Osteocyte (in vitro differentiated cells): ENCODE measurements at regions not wholly inside any gene's neighbourhood (a gene's known extent, or its start where the extent isn't known, plus 50 kb on each side); places are given as distances from the start of the nearest gene placed in this dataset.

Experiments used
- DNase-seq: peaks from one replicate; pipeline ENCODE4 v3.0.0; 2021; ENCODE audit warnings: mixed read lengths; ENCODE audit not compliant: unreplicated experiment; ENCODE audit errors: extremely low spot score
- H3K27ac Mint-ChIP-seq: one replicate; pipeline ENCODE4 v1.8.0; 2021; ENCODE audit warnings: mild to moderate bottlenecking, mixed read lengths; ENCODE audit not compliant: unreplicated experiment
- H3K27me3 Mint-ChIP-seq: one replicate; pipeline ENCODE4 v1.8.0; 2021; ENCODE audit warnings: mixed read lengths; ENCODE audit not compliant: unreplicated experiment
- H3K36me3 Mint-ChIP-seq: one replicate; pipeline ENCODE4 v1.8.0; 2021; ENCODE audit warnings: mixed read lengths; ENCODE audit not compliant: unreplicated experiment
- H3K4me1 Mint-ChIP-seq: one replicate; pipeline ENCODE4 v1.8.0; 2021; ENCODE audit warnings: mixed read lengths; ENCODE audit not compliant: unreplicated experiment
- H3K4me3 Mint-ChIP-seq: one replicate; pipeline ENCODE4 v1.8.0; 2021; ENCODE audit warnings: mild to moderate bottlenecking, moderate library complexity, mixed read lengths; ENCODE audit not compliant: unreplicated experiment
- H3K9me3 Mint-ChIP-seq: one replicate; pipeline ENCODE4 v1.8.0; 2021; ENCODE audit warnings: mixed read lengths; ENCODE audit not compliant: unreplicated experiment
- TF ChIP-seq, protein P1 (sequence below): fragments of 200-600 bp; sonication (generic); IDR thresholded peaks from 2 replicates; pipeline ENCODE4 v1.5.0; 2021; ENCODE audit warnings: antibody characterized with exemption, mild to moderate bottlenecking, moderate library complexity

- TF ChIP-seq, protein P1, sequence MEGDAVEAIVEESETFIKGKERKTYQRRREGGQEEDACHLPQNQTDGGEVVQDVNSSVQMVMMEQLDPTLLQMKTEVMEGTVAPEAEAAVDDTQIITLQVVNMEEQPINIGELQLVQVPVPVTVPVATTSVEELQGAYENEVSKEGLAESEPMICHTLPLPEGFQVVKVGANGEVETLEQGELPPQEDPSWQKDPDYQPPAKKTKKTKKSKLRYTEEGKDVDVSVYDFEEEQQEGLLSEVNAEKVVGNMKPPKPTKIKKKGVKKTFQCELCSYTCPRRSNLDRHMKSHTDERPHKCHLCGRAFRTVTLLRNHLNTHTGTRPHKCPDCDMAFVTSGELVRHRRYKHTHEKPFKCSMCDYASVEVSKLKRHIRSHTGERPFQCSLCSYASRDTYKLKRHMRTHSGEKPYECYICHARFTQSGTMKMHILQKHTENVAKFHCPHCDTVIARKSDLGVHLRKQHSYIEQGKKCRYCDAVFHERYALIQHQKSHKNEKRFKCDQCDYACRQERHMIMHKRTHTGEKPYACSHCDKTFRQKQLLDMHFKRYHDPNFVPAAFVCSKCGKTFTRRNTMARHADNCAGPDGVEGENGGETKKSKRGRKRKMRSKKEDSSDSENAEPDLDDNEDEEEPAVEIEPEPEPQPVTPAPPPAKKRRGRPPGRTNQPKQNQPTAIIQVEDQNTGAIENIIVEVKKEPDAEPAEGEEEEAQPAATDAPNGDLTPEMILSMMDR: no peak
- no peaks in the 10 kb centered on the region for H3K27me3 Mint-ChIP-seq
- no peak overlapping the region for H3K27ac Mint-ChIP-seq
- peaks cover 10% of the 10 kb centered on the region for H3K9me3 Mint-ChIP-seq
- H3K4me3 Mint-ChIP-seq: no peak overlapping the region
- H3K36me3 Mint-ChIP-seq: no peaks in the 10 kb centered on the region
- no peak for DNase-seq
- no peaks in the 10 kb centered on the region for H3K4me1 Mint-ChIP-seq
Measured at GRCh38 chr11:70590356-70590991, 192.1 kb downstream of the CTTN start.

DNA sequence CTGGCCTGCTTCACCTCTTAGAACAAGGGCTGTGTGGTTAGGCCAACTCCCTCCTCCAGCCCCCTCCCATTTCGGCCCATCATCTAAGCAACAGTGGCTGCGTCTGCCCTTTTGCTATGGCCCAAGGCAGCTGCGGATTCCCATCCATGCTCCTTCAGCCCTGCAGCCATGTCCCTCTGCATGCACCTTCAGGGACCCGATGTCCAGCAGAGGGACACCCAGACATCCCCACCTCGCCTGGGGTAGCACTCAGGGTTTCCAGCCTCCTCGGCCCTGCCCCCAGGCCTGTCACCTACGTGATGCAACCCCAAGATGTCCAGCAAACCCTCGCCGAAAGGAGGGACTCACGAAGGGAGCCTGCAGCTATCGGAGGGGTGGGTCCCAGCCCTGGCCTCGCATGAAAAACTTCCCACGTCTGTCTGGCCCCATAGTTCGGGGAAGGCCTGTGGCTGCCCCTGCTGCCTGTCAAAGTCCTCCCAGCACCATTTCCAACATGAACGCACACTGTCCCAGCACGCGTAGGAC is 194.4 kb downstream of the CTTN start:
- H3K9me3 Mint-ChIP-seq: peaks cover 6% of the 10 kb centered on the region
- H3K27ac Mint-ChIP-seq: no peak overlapping the region
- H3K4me1 Mint-ChIP-seq: no peaks in the 10 kb centered on the region
- no peaks in the 10 kb centered on the region for H3K36me3 Mint-ChIP-seq
- TF ChIP-seq, protein P1: no peak
- no peaks in the 10 kb centered on the region for H3K27me3 Mint-ChIP-seq
- DNase-seq: no peak
- H3K4me3 Mint-ChIP-seq: no peak overlapping the region

- Mint-ChIP-seq H3K9me3 (no peaks in the 10 kb centered on the region), H3K36me3 (no peaks in the 10 kb centered on the region), H3K4me3 (no peak overlapping the region), H3K4me1 (no peaks in the 10 kb centered on the region), H3K27me3 (peaks cover 7% of the 10 kb centered on the region), H3K27ac (no peak overlapping the region)
- DNase-seq: no peak
- TF ChIP-seq, protein P1: no peak
Measured at GRCh38 chr11:70593446-70593983, 195.2 kb downstream of the CTTN start.

DNA sequence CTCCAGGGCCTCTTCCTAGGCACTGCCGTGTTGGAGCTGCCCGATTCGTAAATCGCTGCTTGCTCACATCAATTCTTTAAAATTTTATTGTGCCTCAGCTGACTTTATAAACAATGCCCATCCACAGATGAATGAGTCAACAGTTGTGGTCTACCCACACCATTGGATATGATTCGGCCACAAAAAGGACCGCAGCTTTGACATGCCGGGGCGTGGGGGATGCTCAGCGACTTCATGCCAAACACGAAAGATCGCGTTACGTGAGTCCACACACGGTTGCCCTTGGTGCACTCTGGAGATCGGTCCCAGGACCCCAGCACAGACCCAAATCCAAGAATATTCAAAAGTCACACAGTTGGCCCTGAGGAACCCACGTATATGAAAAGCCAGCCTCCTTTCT is 195.7 kb downstream of the CTTN start:
- H3K36me3 Mint-ChIP-seq: no peaks in the 10 kb centered on the region
- no peak overlapping the region for H3K4me3 Mint-ChIP-seq
- no peak for DNase-seq
- TF ChIP-seq, protein P1: no peak
- H3K4me1 Mint-ChIP-seq: no peaks in the 10 kb centered on the region
- peaks cover 7% of the 10 kb centered on the region for H3K27me3 Mint-ChIP-seq
- H3K9me3 Mint-ChIP-seq: no peaks in the 10 kb centered on the region
- H3K27ac Mint-ChIP-seq: no peak overlapping the region

DNA sequence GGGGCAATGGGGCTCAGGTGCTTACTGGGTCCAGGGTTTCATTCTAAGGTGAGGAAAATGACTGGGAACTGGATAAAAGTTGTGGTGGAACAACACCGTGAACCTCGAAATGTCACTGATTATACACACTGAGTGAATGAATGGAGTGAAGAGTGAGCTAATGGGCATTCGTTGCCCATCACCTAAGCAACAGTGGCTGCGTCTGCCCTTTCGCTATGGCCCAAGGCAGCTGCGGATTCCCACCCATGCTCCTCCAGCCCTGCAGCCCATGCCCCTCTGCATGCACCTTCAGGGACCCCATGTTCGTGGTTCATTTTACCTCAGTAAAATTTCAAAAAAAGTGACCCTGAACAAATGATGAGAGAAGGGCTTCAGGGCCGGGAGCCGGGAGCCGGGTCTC is 196.3 kb downstream of the CTTN start:
- no peak for DNase-seq

More for the DNA sequence above, 196.3 kb downstream of the CTTN start:
- no peak overlapping the region for H3K27ac Mint-ChIP-seq
- TF ChIP-seq, protein P1: no peak
- H3K36me3 Mint-ChIP-seq: no peaks in the 10 kb centered on the region
- no peaks in the 10 kb centered on the region for H3K4me1 Mint-ChIP-seq
- H3K4me3 Mint-ChIP-seq: no peak overlapping the region
- peaks cover 7% of the 10 kb centered on the region for H3K27me3 Mint-ChIP-seq
- H3K9me3 Mint-ChIP-seq: no peaks in the 10 kb centered on the region
